SH-SY5Y (cell line): ENCODE measurements at regions not wholly inside any gene's neighbourhood (a gene's known extent, or its start where the extent isn't known, plus 50 kb on each side); places are given as distances from the start of the nearest gene placed in this dataset.

Experiments used
- GATA2 ChIP-seq: IDR thresholded peaks from 2 replicates; pipeline ENCODE4 v1.6.1; 2011; ENCODE audit warnings: mild to moderate bottlenecking, low read depth, low read length
- GATA3 ChIP-seq: IDR thresholded peaks from 2 replicates; pipeline ENCODE4 v1.6.1; 2011; ENCODE audit warnings: low read depth, mild to moderate bottlenecking, low read length, moderate library complexity

DNA sequence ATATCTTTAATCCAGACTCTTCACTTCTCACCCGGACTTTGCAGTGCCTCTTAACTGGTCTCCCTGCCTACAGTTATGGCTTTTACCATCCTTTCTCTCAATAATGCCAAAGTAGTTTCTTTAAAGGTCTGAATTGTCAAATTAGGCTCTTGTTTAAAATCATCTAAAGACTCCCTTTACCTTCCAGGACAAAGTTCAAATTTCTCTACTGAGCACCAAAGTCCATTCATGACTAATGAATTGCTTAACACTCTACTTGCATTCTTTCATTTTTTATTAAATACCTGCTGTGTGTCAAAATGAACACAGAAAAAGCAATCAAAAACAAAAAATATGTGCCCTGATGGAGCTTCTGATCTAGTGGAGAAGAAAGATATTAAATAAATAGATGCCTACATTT lies 472.4 kb upstream of the UBE2E2 start:
- TF ChIP-seq GATA2 (no peak), GATA3 (no peak)
